Neuronal stem cell (in vitro differentiated cells): ENCODE measurements at regions not wholly inside any gene's neighbourhood (a gene's known extent, or its start where the extent isn't known, plus 50 kb on each side); places are given as distances from the start of the nearest gene placed in this dataset.

Source experiments
- DNase-seq: peaks from one replicate; pipeline ENCODE4 v3.0.0-alpha.2; 2013; ENCODE audit warnings: low spot score
- H2AFZ ChIP-seq: one replicate; pipeline ENCODE4 v1.6.1; 2013; ENCODE audit warnings: mild to moderate bottlenecking, low read length, inconsistent platforms
- H2AK5ac ChIP-seq: 2 replicates; pipeline ENCODE4 v1.6.1; 2013; ENCODE audit warnings: low read depth, mild to moderate bottlenecking, inconsistent platforms, low read length, moderate library complexity, mixed read lengths
- H2BK120ac ChIP-seq: 2 replicates; pipeline ENCODE4 v1.6.1; 2013; ENCODE audit warnings: low read depth, mild to moderate bottlenecking, inconsistent platforms, low read length, moderate library complexity, mixed read lengths
- H2BK12ac ChIP-seq: one replicate; pipeline ENCODE4 v1.6.1; 2013; ENCODE audit warnings: low read length, inconsistent platforms
- H2BK15ac ChIP-seq: 2 replicates; pipeline ENCODE4 v1.6.1; 2013; ENCODE audit warnings: mild to moderate bottlenecking, low read length, inconsistent platforms, mixed read lengths
- H2BK5ac ChIP-seq: one replicate; pipeline ENCODE4 v1.6.1; 2013; ENCODE audit warnings: inconsistent platforms, mild to moderate bottlenecking, low read length, moderate library complexity
- H3K14ac ChIP-seq: one replicate; pipeline ENCODE4 v1.6.1; 2013; ENCODE audit warnings: low read length, inconsistent platforms
- H3K18ac ChIP-seq: 2 replicates; pipeline ENCODE4 v1.6.1; 2013; ENCODE audit warnings: low read length, inconsistent platforms
- H3K23ac ChIP-seq: 2 replicates; pipeline ENCODE4 v1.6.1; 2013; ENCODE audit warnings: low read depth, mild to moderate bottlenecking, mixed read lengths, low read length, inconsistent platforms; ENCODE audit not compliant: poor library complexity
- H3K27ac ChIP-seq: replicated peaks from 3 replicates; pipeline ENCODE4 v1.5.1; 2013; ENCODE audit warnings: low read length, inconsistent platforms
- H3K27me3 ChIP-seq, 3 experiments: 2 replicates each; pipeline ENCODE4 v1.6.1; 2013; ENCODE audit warnings: low read length in 3 of 3, mild to moderate bottlenecking in 2 of 3, inconsistent platforms in 1 of 3, low read depth in 1 of 3, mixed read lengths in 1 of 3, moderate library complexity in 1 of 3; ENCODE audit not compliant: control insufficient read depth in 3 of 3, insufficient read depth in 3 of 3
- H3K36me3 ChIP-seq, 2 donors: replicated peaks in 1 of 2; 2 replicates each; pipeline ENCODE4 v1.6.1; 2013; ENCODE audit warnings: low read length in 2 of 2; ENCODE audit not compliant: control insufficient read depth in 2 of 2, insufficient read depth in 2 of 2
- H3K4ac ChIP-seq: 2 replicates; pipeline ENCODE4 v1.6.1; 2013; ENCODE audit warnings: inconsistent platforms, mild to moderate bottlenecking, low read length, moderate library complexity
- H3K4me1 ChIP-seq, 2 donors: 1 replicate in 1 of 2; 2 replicates in 1 of 2; pipeline ENCODE4 v1.6.1; 2013; ENCODE audit warnings: low read length in 2 of 2, low read depth in 1 of 2; ENCODE audit not compliant: control insufficient read depth in 2 of 2, insufficient read depth in 1 of 2
- H3K4me2 ChIP-seq: one replicate; pipeline ENCODE4 v1.6.1; 2013; ENCODE audit warnings: mild to moderate bottlenecking, low read length, inconsistent platforms; ENCODE audit not compliant: insufficient read depth, poor library complexity, severe bottlenecking
- H3K4me3 ChIP-seq, 2 donors: 2 replicates each; pipeline ENCODE4 v1.5.1; 2013; ENCODE audit warnings: low read length in 2 of 2, mild to moderate bottlenecking in 2 of 2, inconsistent platforms in 1 of 2, moderate library complexity in 1 of 2
- H3K79me1 ChIP-seq: one replicate; pipeline ENCODE4 v1.6.1; 2013; ENCODE audit warnings: low read depth, mild to moderate bottlenecking, inconsistent platforms, low read length, moderate library complexity
- H3K9ac ChIP-seq: one replicate; pipeline ENCODE4 v1.6.1; 2013; ENCODE audit warnings: mild to moderate bottlenecking, low read depth, low read length, inconsistent platforms; ENCODE audit not compliant: poor library complexity
- H3K9me3 ChIP-seq, 2 donors: replicated peaks in 1 of 2; 2 replicates each; pipeline versions ENCODE3 to v1.6.1; 2013; ENCODE audit warnings: low read length in 2 of 2, mild to moderate bottlenecking in 2 of 2, inconsistent platforms in 1 of 2, low read depth in 1 of 2, mixed read lengths in 1 of 2, moderate library complexity in 1 of 2; ENCODE audit not compliant: control insufficient read depth in 2 of 2, insufficient read depth in 1 of 2
- H4K8ac ChIP-seq: one replicate; pipeline ENCODE4 v1.6.1; 2013; ENCODE audit warnings: low read depth, mild to moderate bottlenecking, inconsistent platforms, low read length, moderate library complexity
- H4K91ac ChIP-seq: one replicate; pipeline ENCODE4 v1.6.1; 2013; ENCODE audit warnings: low read length, low read depth, mild to moderate bottlenecking, inconsistent platforms; ENCODE audit not compliant: poor library complexity
- WGBS, 2 donors: extraction: QIAGEN DNeasy Blood & Tissue Kit; methylation state at CpG; one replicate each; pipeline ENCODE4 v1.1.7; 2013; ENCODE audit warnings: missing lambda C conversion rate in 2 of 2, mixed read lengths in 1 of 2; ENCODE audit not compliant: insufficient read length in 2 of 2, insufficient replicate concordance in 1 of 2; ENCODE audit errors: extremely low coverage in 2 of 2; 5-methylcytosine and 5-hydroxymethylcytosine counted together

DNA sequence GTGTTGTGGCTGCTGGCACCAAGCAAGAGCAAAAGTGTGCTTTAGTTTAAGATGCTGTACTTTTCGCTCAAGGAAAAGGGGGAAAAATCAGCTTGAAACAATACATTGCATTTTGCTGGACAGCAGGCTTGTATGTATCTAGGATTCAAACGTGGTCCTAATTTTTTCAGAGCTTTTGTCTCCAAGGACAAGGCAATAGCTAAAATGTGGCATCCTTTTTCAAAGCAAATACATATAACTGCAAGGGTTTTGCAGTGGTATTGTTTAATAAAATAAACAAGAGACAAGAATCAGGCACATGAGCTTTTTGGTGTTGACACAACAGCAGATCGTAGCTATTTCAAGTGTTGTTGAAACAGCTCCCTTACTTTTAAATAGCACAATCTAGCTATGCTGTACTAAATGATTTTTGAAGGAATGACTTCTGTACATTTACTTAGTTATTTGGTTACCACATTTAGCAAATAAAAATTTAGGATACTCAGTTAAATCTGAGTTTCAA, 137.0 kb upstream of the HEY2 start:
- Histone ChIP-seq H3K4me3 (no peak overlapping the region), H2BK120ac (no peak overlapping the region), H3K27ac (peak overlapping the region; percentile 79), H2BK5ac (no peak overlapping the region), H2BK12ac (no peak overlapping the region), H3K4me2 (no peak overlapping the region), H4K91ac (no peak overlapping the region), H3K27me3 (peaks cover 0 to 27% (median 0%) of the 10 kb centered on the region in 3 experiments), H3K9ac (no peak overlapping the region), H2AK5ac (no peak overlapping the region), H3K18ac (no peak overlapping the region), H3K23ac (no peak overlapping the region), H3K4me1 (peaks cover 5 to 10% of the 10 kb centered on the region in 2 donors), H3K9me3 (no peaks in the 10 kb centered on the region), H3K79me1 (no peaks in the 10 kb centered on the region), H3K4ac (no peak overlapping the region), H2AFZ (no peak overlapping the region), H4K8ac (no peak overlapping the region), H3K36me3 (no peaks in the 10 kb centered on the region), H2BK15ac (no peak overlapping the region), H3K14ac (no peak overlapping the region)
- no CpG with 5 or more reads among the region's 3 CpGs for WGBS, 2 donors
- DNase-seq = no peak

DNA sequence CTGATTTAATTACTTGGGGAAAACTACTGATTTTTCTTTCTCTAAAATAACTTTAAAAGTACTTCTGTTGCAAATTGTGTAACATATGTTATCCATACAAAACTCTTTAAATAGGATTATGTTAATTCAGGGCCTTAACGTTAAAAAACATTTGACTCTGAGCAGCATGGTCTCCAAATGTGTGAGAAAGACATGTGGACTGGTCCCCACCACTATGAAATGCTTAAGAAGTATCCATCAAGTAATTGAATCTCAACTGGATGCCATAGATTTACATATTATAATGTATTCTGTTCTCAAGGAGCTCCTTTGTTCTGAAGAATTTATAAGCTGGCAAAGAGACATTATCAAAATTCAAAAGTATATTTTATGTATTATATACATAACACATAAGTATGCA, 130.8 kb upstream of the HEY2 start:
- no peak overlapping the region for H2BK15ac ChIP-seq
- no peak overlapping the region for H3K4ac ChIP-seq
- no peaks in the 10 kb centered on the region for H3K79me1 ChIP-seq
- no peaks in the 10 kb centered on the region for H3K4me1 ChIP-seq
- no peak overlapping the region for H3K14ac ChIP-seq
- no peak overlapping the region for H2AK5ac ChIP-seq
- H3K9me3 ChIP-seq = no peaks in the 10 kb centered on the region
- no peak overlapping the region for H4K91ac ChIP-seq
- H2BK12ac ChIP-seq = no peak overlapping the region
- H3K27me3 ChIP-seq = peaks cover 0 to 10% (median 0%) of the 10 kb centered on the region in 3 experiments
- H4K8ac ChIP-seq = no peak overlapping the region
- no peak overlapping the region for H3K4me3 ChIP-seq
- no peak overlapping the region for H3K9ac ChIP-seq
- DNase-seq = no peak
- no CpG with 5 or more reads among the region's 1 CpG for WGBS, 2 donors
- no peak overlapping the region for H3K23ac ChIP-seq
- no peak overlapping the region for H3K27ac ChIP-seq
- no peak overlapping the region for H3K4me2 ChIP-seq
- H2BK5ac ChIP-seq = no peak overlapping the region
- H2AFZ ChIP-seq = no peak overlapping the region
- no peaks in the 10 kb centered on the region for H3K36me3 ChIP-seq
- H3K18ac ChIP-seq = no peak overlapping the region
- H2BK120ac ChIP-seq = no peak overlapping the region

DNA sequence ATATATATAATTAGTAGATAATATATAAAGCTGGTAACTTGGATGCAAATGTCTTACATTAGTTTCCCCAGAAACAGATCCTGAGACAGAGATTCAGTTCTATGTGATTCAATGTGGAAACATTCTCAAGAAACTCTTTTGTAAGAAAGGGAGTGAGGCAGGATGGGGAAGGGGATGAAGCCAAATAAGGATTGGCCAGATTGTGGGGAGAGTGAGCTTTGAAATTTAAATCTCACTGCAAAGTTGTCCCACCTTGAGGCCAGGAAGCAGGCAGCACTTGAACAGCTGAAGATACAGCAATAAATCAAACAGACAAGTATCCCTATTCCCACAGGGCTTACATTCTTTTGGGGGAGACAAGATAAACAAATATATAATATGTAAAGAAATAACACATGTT, 126.3 kb upstream of the HEY2 start:
- Histone ChIP-seq H2AK5ac (no peak overlapping the region), H3K27me3 (peaks cover 0 to 19% (median 0%) of the 10 kb centered on the region in 3 experiments), H3K14ac (no peak overlapping the region), H3K79me1 (no peaks in the 10 kb centered on the region), H3K23ac (no peak overlapping the region), H3K27ac (no peak overlapping the region), H2AFZ (no peak overlapping the region), H3K4me3 (no peak overlapping the region), H3K4me2 (no peak overlapping the region), H3K4ac (no peak overlapping the region), H4K91ac (no peak overlapping the region), H3K4me1 (no peaks in the 10 kb centered on the region), H2BK15ac (no peak overlapping the region), H2BK12ac (no peak overlapping the region), H2BK5ac (no peak overlapping the region), H3K18ac (no peak overlapping the region), H4K8ac (no peak overlapping the region), H3K36me3 (no peaks in the 10 kb centered on the region), H2BK120ac (no peak overlapping the region), H3K9me3 (no peaks in the 10 kb centered on the region), H3K9ac (no peak overlapping the region)
- DNase-seq = no peak

DNA sequence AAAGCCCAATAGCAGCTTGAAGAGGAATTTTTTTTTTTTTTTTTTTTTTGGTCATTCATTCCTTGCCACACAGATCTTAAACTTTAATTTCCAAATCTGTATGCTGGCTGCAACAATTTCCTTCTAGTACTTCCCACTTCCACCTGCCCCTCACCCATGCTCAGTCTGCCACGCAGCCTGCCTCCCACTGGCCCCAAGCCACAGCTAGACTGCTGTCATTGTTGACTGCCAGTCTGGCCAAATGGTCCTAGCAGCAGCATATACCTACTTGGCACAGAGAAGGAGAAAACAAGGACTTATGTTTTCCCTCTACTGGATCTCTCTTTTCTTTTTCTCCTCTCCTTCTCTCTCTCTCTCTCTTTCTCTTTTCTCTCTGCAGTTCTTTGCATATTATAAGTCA, 118.3 kb upstream of the HEY2 start:
- H3K4ac ChIP-seq = no peak overlapping the region
- no peak overlapping the region for H3K4me2 ChIP-seq
- peaks cover 0 to 3% of the 10 kb centered on the region in 2 donors for H3K4me1 ChIP-seq
- H3K23ac ChIP-seq = no peak overlapping the region
- H2AK5ac ChIP-seq = no peak overlapping the region
- H2BK5ac ChIP-seq = no peak overlapping the region
- DNase-seq = no peak
- no peak overlapping the region for H4K8ac ChIP-seq
- H2BK120ac ChIP-seq = no peak overlapping the region
- no peak overlapping the region for H3K4me3 ChIP-seq
- H3K9me3 ChIP-seq = no peaks in the 10 kb centered on the region
- H3K18ac ChIP-seq = no peak overlapping the region
- peaks cover 0 to 13% (median 0%) of the 10 kb centered on the region in 3 experiments for H3K27me3 ChIP-seq
- no peaks in the 10 kb centered on the region for H3K79me1 ChIP-seq
- H2BK12ac ChIP-seq = no peak overlapping the region
- H2AFZ ChIP-seq = no peak overlapping the region
- no peak overlapping the region for H3K14ac ChIP-seq
- H3K27ac ChIP-seq = no peak overlapping the region
- no peak overlapping the region for H4K91ac ChIP-seq
- no peak overlapping the region for H2BK15ac ChIP-seq
- no peaks in the 10 kb centered on the region for H3K36me3 ChIP-seq
- H3K9ac ChIP-seq = no peak overlapping the region
- WGBS, 2 donors = no CpG with 5 or more reads among the region's 1 CpG
